Activated T-helper 17 cell treated with anti-CD3 and anti-CD28 coated beads, Interleukin-2, amount 50 U/mL, for 72 hours (primary cell): ENCODE measurements at regions not wholly inside any gene's neighbourhood (a gene's known extent, or its start where the extent isn't known, plus 50 kb on each side); places are given as distances from the start of the nearest gene placed in this dataset.
A peak's percentile ranks its signal among the peaks of the same experiment; 100 is the strongest.

Experiments used
- ATAC-seq: fragments of 150-1000 bp; cut with Tn5 transposase; replicated peaks from 2 replicates; pipeline ENCODE4 v1.10.0; 2021; ENCODE audit warnings: mild to moderate bottlenecking, moderate library complexity
- H3K27ac Mint-ChIP-seq: one replicate; pipeline ENCODE4 v1.8.0; 2022; ENCODE audit warnings: mixed read lengths
- H3K27me3 Mint-ChIP-seq: one replicate; pipeline ENCODE4 v1.8.0; 2022; ENCODE audit warnings: mixed read lengths
- H3K36me3 Mint-ChIP-seq: one replicate; pipeline ENCODE4 v1.8.0; 2022; ENCODE audit warnings: low read depth, mild to moderate bottlenecking, mixed read lengths
- H3K4me1 Mint-ChIP-seq: one replicate; pipeline ENCODE4 v1.8.0; 2022; ENCODE audit warnings: mixed read lengths
- H3K4me3 Mint-ChIP-seq: one replicate; pipeline ENCODE4 v1.8.0; 2022; ENCODE audit warnings: mild to moderate bottlenecking, mixed read lengths
- H3K9me3 Mint-ChIP-seq: one replicate; pipeline ENCODE4 v1.8.0; 2022; ENCODE audit warnings: mixed read lengths

DNA sequence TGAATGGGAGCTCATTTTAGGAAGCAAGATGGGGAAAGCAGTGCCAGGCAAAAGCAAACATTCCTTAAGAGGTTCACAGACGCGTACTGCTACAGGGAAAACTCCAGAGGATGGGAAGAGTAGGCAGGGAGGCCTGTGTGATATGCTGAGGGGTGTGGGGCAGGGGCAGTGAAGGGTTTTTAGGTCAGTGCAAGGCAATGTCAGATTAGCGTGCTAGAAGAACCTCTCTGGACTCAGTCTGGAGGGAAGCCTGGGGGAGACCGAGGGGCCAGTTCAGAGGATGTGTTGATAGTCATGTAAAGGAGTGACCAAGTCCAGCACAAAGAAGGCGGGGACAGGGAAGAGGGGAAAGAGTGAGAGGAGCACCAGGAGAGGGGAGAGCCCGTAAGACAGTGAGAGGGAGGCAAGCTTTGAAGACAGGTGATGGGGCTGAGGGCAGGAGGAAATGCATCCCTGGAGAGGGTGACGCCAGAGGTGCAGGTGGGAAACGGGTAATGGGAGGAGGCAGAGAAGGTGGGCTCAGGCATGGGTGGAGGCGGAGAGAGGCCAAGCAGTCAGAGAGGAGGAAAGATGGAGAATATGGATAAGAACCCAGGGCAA, 134.5 kb downstream of the MTX3 start:
- Mint-ChIP-seq H3K36me3 (no peaks in the 10 kb centered on the region), H3K27ac (no peak overlapping the region), H3K27me3 (peaks cover 7% of the 10 kb centered on the region), H3K4me1 (no peaks in the 10 kb centered on the region), H3K9me3 (no peaks in the 10 kb centered on the region), H3K4me3 (no peak overlapping the region)
- no peak for ATAC-seq

DNA sequence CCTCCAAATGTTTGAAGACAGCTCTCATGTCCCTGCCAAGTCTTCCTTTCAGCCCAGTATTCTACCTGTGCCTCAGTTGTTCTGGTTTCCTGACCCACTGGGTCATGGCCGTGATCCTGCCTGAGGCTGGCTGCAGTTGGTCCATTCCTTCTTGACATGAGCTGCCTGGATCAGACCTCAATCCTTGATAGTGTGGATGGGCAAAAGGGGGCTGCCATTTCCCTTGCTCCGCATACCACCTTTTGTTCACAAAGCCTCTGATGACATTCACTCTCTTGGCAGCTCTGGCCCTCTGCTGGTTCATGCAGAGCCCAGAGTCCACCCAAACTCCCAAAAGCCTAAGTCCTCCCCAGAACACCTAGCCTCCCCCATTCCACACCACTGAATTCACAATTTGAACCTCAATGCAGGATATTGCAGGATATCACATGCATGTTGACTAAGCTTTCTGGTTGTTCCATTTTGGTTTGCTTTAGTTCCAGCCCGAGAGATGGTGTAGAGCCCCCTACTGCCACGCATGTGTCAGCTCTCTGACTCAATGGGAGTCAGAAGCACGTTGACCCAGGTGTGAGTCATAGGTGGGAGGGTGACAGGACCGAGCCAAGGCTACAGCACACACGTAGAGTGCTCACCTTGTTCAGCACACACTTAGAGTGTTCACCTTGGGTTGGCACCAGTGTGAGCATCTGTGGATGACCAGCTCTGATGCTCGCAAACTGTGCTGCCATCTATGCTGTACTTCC, 137.2 kb downstream of the MTX3 start:
- Mint-ChIP-seq H3K27ac (no peak overlapping the region), H3K4me3 (no peak overlapping the region), H3K27me3 (peaks cover 7% of the 10 kb centered on the region), H3K36me3 (no peaks in the 10 kb centered on the region), H3K9me3 (no peaks in the 10 kb centered on the region), H3K4me1 (no peaks in the 10 kb centered on the region)
- ATAC-seq: peak; percentile 96

DNA sequence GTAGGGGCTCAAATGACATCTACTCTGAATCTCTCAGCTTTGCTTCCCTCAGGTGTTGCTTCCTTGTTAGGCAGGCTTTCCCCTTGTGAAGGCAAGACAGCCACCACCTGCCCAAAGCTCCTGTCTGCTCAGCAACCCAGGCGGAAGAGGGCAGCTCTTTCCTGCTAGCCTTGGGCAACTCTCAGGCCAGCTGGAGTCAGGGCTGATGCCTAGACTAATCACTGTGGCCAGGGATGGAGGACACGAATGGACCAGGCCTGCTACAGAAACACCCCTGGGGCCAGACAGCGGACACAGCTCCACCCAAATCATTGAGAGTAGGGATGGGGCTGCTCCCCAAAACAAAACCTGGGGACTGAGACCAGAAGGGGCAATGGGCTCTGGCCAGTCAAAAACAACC, 138.0 kb downstream of the MTX3 start:
- no peak overlapping the region for H3K4me3 Mint-ChIP-seq
- H3K36me3 Mint-ChIP-seq: no peaks in the 10 kb centered on the region
- no peak for ATAC-seq
- H3K9me3 Mint-ChIP-seq: no peaks in the 10 kb centered on the region
- no peaks in the 10 kb centered on the region for H3K4me1 Mint-ChIP-seq
- H3K27ac Mint-ChIP-seq: no peak overlapping the region
- H3K27me3 Mint-ChIP-seq: peaks cover 7% of the 10 kb centered on the region

DNA sequence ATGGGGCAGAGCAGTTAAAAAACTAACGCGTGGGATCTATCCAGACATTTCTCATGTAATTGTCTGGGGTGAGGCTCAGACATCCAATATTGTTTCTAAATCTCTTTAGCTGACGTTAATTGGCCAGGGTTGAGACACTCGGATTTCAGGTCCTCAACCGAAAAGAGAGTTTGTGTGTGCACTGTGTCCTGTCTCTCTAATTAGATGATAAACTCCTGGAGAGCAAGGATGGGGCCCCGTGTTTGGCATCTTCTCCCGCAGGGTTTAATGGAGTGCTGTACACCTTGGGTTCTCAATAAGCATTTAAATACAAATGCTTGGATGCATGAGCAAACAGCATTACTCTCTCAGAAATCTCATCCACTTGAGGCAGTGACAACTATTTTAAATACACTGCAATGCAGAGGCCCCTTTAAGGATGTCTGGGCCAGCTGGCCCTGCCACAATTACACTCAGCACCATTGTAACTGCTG, 139.6 kb downstream of the MTX3 start:
- no peaks in the 10 kb centered on the region for H3K9me3 Mint-ChIP-seq
- H3K4me1 Mint-ChIP-seq: no peaks in the 10 kb centered on the region
- no peaks in the 10 kb centered on the region for H3K36me3 Mint-ChIP-seq
- H3K27ac Mint-ChIP-seq: no peak overlapping the region
- H3K27me3 Mint-ChIP-seq: peaks cover 12% of the 10 kb centered on the region
- no peak overlapping the region for H3K4me3 Mint-ChIP-seq
- no peak for ATAC-seq

DNA sequence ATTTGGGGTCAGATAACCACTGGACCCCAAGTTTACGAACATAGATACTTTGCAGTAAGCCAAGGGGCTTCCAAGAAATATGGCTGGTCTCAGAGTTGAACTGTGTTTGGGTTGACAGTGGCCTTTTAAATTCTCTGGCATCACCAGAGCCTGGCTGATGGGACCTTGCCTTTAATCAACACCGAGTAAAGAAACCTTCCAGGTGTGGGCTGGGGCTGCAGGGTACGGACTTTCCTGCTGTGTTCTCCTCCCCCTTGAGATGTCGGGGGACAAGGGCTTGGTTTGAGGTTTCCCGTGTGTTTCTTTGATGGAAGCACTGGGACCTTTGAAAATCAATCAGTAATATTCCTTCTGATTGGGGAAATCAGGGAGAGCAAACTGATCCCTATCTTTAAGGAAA, 140.1 kb downstream of the MTX3 start:
- no peak overlapping the region for H3K4me3 Mint-ChIP-seq
- H3K9me3 Mint-ChIP-seq: no peaks in the 10 kb centered on the region
- no peaks in the 10 kb centered on the region for H3K36me3 Mint-ChIP-seq
- H3K4me1 Mint-ChIP-seq: peaks cover 1% of the 10 kb centered on the region
- no peak for ATAC-seq
- no peak overlapping the region for H3K27ac Mint-ChIP-seq
- peaks cover 12% of the 10 kb centered on the region for H3K27me3 Mint-ChIP-seq

DNA sequence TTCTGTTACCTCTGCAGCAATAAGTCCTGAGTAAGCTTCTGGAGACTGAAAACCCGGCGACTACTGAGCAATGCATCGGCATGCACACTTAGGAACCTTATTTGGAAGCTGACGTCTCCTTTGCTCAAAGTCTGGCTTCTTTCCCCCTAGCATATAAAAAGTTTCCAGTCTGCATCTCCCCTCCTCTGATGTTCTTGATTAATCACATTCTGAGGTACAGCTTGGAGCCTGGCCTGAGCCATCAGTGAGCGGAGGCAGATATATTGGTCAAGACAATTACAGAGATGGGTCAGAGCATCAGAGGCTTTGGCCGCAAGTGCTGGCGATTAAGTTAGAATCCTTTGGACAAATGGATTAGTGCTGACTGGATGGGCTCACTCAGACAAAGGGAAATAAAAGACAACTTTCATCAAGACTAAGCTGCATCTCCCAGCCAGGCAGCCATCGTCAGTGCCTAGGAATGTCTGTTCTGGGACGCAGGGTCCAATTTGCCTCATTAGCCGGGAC, 140.7 kb downstream of the MTX3 start:
- Mint-ChIP-seq H3K36me3 (no peaks in the 10 kb centered on the region), H3K4me1 (peaks cover 7% of the 10 kb centered on the region), H3K9me3 (no peaks in the 10 kb centered on the region), H3K27ac (no peak overlapping the region), H3K27me3 (peaks cover 12% of the 10 kb centered on the region), H3K4me3 (no peak overlapping the region)
- ATAC-seq: no peak

DNA sequence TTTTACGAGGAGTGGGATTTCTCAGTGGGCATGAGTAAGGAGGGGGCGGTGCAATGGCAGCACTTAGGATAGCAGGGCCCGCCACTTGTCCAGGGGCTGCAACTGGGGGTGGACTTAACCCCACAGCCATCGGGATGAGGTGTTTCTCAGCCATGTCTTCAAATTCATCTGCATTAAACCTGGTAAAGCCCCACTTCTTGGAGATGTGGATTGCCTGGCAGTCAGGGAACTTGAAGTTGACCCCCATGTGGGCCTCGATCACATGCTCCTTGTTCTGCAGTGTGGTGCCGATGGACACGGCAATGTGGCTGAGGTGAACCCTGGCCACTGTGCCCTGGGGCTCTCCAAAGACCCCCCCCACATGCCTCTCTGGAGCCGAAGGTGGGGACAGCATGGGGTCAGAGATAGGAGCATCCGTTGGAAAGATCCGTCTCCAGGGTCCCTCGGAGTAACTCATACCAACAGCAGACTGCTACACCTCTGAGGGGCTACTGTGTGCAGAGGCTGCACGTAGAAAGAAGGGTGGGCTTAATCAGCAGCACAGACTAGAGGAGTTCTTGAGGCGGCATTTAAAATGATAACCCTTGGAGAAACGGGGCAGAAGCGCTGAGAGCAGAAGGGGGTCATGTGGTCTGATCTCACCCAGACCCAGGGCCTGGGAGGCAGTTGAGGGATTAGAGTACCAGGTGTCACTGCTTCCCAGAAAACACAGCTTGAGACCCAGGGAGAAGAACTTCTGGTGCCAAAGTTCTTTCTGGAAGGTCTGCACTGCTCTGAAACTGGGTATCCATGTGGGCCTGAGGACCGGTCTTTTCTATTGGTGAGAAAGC, 141.4 kb downstream of the MTX3 start:
- Mint-ChIP-seq H3K9me3 (no peaks in the 10 kb centered on the region), H3K27ac (no peak overlapping the region), H3K4me3 (no peak overlapping the region), H3K4me1 (peaks cover 7% of the 10 kb centered on the region), H3K27me3 (peaks cover 12% of the 10 kb centered on the region), H3K36me3 (no peaks in the 10 kb centered on the region)
- ATAC-seq: no peak
